GM18502 (cell line): ENCODE measurements at regions not wholly inside any gene's neighbourhood (a gene's known extent, or its start where the extent isn't known, plus 50 kb on each side); places are given as distances from the start of the nearest gene placed in this dataset.

ENCODE experiments used
- ATAC-seq: cut with Tn5 transposase; IDR thresholded peaks from one replicate; pipeline ENCODE4 v1.9.1; 2021; ENCODE audit warnings: mild to moderate bottlenecking; ENCODE audit not compliant: unreplicated experiment, poor library complexity

DNA sequence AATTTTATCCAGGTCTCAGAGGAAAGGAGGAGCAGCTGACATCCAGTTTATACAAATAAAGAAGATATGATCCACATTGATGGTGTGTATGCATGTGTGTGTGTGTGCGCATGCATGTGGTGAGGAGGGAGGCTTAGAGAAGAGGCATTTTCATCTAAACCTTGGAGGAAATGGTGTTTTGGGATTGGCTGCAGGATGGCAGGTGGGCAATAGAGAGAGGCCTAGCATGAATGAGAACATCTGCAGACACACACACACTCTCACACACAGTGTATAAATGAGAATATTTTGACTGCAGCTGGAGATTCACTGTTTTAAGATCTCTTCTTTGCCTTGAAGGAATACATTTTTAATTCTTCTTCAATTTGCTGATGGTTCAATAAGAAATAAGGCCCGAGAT is 61.7 kb upstream of the TMEM17 start:
- ATAC-seq = no peak

DNA sequence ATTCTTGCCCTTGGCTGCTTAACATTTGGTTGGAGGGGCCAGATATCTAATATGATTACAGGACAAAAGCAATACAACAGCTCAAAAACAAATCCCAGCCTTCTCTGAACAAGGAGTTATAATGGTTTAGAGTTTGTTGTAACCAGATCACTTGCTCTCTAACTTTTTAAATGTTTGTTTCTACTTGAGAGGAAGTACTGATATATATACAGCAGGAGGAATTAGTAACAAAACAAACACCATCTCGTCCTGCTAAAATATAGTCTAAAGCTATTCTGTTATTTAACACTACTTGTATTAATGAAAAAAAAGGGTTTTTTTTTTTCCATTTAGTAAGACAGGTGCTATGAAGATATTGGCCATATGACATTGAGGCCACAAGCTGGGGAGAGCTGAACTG is 60.9 kb upstream of the TMEM17 start:
- ATAC-seq = no peak

DNA sequence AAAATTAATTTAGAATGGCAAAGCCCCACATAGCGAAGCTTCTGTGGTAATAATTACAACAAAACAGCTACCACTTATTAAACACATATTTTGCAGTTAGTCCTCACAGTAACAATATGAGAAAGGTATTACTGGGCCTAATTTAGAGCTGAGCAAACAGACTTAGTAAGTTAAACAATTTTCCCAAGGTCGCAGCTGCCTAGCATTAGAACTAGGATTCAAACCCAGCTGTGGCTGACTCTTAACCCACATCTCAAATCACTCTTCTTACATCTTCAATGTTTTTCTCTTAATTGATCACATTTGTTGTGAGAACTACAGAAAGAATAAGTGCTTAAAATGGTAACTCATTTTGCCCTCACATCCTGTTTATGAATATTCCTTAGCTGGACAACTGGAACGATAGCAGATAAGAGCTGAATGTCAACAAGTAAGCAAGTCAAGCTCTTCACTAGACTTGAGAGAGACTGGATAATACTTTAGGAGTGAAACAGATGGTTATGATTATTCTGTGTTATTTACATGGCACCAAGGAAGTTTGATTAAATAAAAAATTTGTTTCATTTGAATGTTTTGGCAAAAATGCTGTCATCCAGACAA is 59.4 kb upstream of the TMEM17 start:
- ATAC-seq = no peak

DNA sequence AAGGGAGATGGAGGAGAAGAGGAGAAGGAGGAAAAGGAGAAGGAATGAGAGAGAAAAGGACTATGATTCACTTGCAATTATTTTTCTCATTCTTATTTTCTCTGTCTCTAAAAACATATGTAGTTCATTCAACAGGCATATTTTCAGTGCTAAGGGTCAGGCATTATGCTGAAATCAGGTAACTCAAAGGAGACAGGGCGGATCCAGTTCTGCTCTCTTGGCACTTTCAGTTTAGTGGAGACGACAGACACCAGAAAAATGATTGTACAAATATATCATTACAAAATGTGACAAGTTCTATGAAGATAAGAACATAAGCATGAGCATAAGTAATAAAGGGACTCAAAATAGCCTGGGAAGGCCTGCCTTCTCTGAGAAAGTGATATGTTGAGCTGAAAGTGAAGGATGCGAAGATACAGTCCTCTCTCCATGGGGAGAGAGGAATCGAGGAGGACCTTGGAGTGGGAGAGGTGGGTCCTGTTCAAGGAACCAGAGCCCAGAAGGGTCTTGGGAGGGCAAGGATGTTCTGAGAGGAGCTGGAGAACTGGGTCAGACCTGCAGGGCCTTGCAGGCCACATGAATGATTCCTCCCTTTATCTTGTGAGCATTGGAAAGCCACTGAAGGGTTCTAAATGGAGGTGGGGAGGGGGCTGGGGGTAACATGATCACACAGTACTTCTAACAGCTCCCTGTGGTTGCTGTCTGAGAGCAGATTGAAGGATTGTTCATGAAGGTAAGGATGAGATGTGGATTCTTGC is 58.6 kb upstream of the TMEM17 start:
- no peak for ATAC-seq

DNA sequence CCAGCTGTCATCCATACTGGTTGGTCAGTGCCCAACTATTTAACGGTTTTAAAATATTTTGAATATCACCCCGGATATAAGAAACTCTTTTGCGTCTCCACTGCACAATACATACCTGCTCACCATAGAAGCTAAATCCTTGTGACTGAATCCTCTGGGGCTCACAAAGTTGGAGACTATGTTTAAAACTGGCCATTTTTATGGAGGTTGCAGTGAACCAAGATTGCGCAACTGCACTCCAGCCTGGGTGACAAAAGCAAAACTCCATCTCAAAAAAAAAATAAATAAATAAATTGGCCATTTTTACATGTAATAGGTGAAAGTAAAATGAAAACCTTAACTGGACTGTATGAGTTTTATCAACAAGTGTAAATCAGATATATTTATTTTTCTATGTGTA is 55.6 kb upstream of the TMEM17 start:
- no peak for ATAC-seq

DNA sequence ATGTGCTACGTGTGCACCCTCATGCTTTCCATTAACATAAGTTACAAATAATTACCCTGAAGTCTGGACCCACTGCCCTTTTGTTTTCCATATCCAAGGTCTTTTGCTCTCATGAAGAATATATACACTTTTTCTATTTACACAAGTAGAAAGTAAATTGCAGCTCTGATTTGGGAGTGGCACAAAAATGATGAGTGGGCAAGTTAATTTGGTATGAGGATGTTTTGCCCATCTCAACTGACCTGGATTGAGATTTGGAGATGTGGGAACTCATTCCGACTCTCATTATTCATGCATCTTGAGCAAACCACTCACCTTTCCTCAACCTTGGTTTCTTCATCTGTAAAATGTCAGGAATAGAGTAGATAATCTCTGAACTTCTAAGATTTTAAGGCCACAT is 53.6 kb upstream of the TMEM17 start:
- ATAC-seq = no peak

DNA sequence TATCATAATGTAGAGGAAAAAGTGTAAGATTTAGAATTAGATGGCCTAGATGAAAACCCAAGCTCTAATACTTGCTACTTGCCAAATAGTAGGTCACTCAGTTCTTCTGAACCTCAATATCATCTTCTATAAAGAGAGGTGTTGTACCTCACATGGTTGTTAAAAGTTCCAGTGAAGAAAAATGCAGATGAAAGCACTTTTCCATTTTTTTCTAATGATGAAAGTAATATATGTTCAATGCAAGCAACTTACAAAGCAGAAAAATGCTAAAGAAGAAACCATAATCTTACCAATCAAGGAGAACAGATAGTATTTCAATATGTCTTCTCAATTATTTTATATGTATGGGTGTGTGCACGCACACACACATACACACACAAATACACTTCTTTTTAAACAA is 52.7 kb upstream of the TMEM17 start:
- no peak for ATAC-seq

DNA sequence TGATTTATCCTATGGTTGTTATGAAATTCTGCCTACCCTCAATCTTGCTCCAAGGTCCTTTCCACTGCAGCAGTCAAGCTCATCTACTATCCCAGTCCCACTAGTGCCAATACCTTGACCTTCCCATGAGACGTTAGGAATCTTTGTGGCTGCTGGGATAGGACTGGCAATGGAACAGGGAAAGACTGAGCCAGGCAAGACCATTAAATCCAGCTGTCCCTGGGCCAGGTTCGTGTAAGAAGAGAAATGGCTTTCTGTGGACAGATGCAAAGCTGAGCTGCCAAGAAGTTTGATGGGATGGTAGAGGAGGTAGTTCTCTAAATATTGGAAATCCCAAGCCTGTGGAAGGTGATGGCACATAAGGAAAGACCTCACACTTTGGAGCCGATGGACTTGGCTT is 50.1 kb upstream of the TMEM17 start:
- ATAC-seq = no peak
